Sigmoid colon (tissue), 6 donors: ENCODE measurements at regions not wholly inside any gene's neighbourhood (a gene's known extent, or its start where the extent isn't known, plus 50 kb on each side); places are given as distances from the start of the nearest gene placed in this dataset.

Experiments used
- DNase-seq: peaks from one replicate; pipeline ENCODE4 v3.0.0-alpha.2; 2019
- H3K27ac ChIP-seq, 4 donors: fragments of 200-600 bp; sonication (generic); one replicate each; pipeline ENCODE4 v1.5.1; 2016 to 2019; ENCODE audit warnings: mild to moderate bottlenecking in 1 of 4
- H3K27me3 ChIP-seq, 3 donors: fragments of 200-600 bp; sonication (generic); one replicate each; pipeline ENCODE4 v1.5.1; 2019; ENCODE audit warnings: mild to moderate bottlenecking in 1 of 3
- H3K36me3 ChIP-seq, 4 donors: fragments of 200-600 bp; sonication (generic); one replicate each; pipeline ENCODE4 v1.5.1; 2016 to 2019
- H3K4me1 ChIP-seq, 4 donors: fragments of 200-600 bp; sonication (generic); one replicate each; pipeline ENCODE4 v1.5.1; 2017 to 2019
- H3K4me3 ChIP-seq, 4 donors: fragments of 200-600 bp; sonication (generic); one replicate each; pipeline ENCODE4 v1.5.1; 2017 to 2019; ENCODE audit warnings: mild to moderate bottlenecking in 2 of 4, moderate library complexity in 1 of 4
- H3K9me3 ChIP-seq, 4 donors: fragments of 200-600 bp in 3 of 4; sonication (generic) in 3 of 4; one replicate each; pipeline versions ENCODE4 v1.5.1 to v1.6.1; 2013 to 2019
- CTCF ChIP-seq, 4 experiments: fragments of 450-650 bp in 3 of 4; fragments of 200-600 bp in 1 of 4; IDR thresholded peaks; one replicate each; pipeline ENCODE4 v1.5.1; 2016 to 2019; ENCODE audit warnings: antibody characterized with exemption in 4 of 4, mild to moderate bottlenecking in 3 of 4, moderate library complexity in 2 of 4
- EP300 ChIP-seq, 4 donors: sonication (generic); formaldehyde crosslinking; IDR thresholded peaks; one replicate each; pipeline ENCODE4 v1.6.1; 2017; ENCODE audit warnings: antibody characterized with exemption in 4 of 4
- POLR2A ChIP-seq, 2 donors: fragments of 450-650 bp; IDR thresholded peaks; one replicate each; pipeline ENCODE4 v1.6.1; 2016; ENCODE audit warnings: antibody characterized with exemption in 2 of 2, mild to moderate bottlenecking in 2 of 2, moderate library complexity in 2 of 2
- POLR2AphosphoS5 ChIP-seq, 4 donors: sonication (generic); formaldehyde crosslinking; IDR thresholded peaks; one replicate each; pipeline ENCODE4 v1.6.1; 2017; ENCODE audit warnings: antibody characterized with exemption in 4 of 4
- whole genome bisulfite sequencing, 2 donors: extraction: QIAGEN DNeasy Blood & Tissue Kit; methylation state at CpG; one replicate each; pipeline ENCODE4 v1.1.7; 2013; 5-methylcytosine and 5-hydroxymethylcytosine counted together
- intact Hi-C: fragments of 100-400 bp; cut with DNase I; formaldehyde crosslinking; loops from one replicate; pipeline ENCODE4 v1.15.1; 2023
- donor health status: healthy with polysubstance abuse.
- donor health status: healthy.

DNA sequence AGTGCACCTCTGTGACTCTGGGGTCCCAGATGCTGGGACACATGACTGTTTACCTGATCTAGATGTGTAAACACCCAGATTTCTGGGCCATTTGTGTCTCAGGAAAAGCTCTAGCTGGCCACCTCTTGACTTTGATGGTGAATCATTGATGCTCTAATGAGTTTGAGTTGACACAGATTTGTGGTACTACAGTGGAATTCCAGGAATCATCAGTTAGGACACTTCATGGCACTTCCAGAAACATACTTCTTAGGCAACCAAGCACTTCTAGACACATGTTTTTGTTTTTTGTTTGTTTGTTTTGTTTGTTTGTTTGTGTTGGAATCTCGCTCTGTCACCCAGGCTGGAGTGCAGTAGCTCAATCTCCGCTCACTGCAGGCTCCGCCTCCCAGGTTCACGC is 302.2 kb upstream of the ZMIZ1 start:
- intact Hi-C loops = no loop called here
- TF ChIP-seq EP300 (IDR thresholded peaks at IDR 0.05) (no peak), CTCF (IDR thresholded peaks at IDR 0.05) (no peak), POLR2A (IDR thresholded peaks at IDR 0.05) (no peak)
- no peak overlapping the region for H3K27ac ChIP-seq
- no peaks in the 10 kb centered on the region for H3K36me3 ChIP-seq
- peaks cover 0 to 57% (median 34%) of the 10 kb centered on the region in 4 donors for H3K4me1 ChIP-seq
- no peaks in the 10 kb centered on the region for H3K27me3 ChIP-seq
- 91 to 94% methylated on average over 4 of the region's 4 CpGs for WGBS, 2 donors
- H3K9me3 ChIP-seq = no peaks in the 10 kb centered on the region
- no peak overlapping the region for H3K4me3 ChIP-seq
- no peak for DNase-seq

GRCh38 chr10:78768041-78768835 is 300.5 kb upstream of the ZMIZ1 start:
- H3K4me3 ChIP-seq = no peak overlapping the region
- no peaks in the 10 kb centered on the region for H3K27me3 ChIP-seq
- no peaks in the 10 kb centered on the region for H3K9me3 ChIP-seq
- peaks cover 0 to 61% (median 35%) of the 10 kb centered on the region in 4 donors for H3K4me1 ChIP-seq
- H3K36me3 ChIP-seq = no peaks in the 10 kb centered on the region
- 86% methylated on average over 14 of the region's 14 CpGs for WGBS, 2 donors
- TF ChIP-seq POLR2AphosphoS5 (IDR thresholded peaks at IDR 0.05) (no peak), POLR2A (IDR thresholded peaks at IDR 0.05) (no peak), CTCF (IDR thresholded peaks at IDR 0.05) (no peak), EP300 (IDR thresholded peaks at IDR 0.05) (no peak)
- no peak for DNase-seq
- peak overlapping the region in 1 of 4 donors; percentile 73 for H3K27ac ChIP-seq
- intact Hi-C loops = no loop called here

DNA sequence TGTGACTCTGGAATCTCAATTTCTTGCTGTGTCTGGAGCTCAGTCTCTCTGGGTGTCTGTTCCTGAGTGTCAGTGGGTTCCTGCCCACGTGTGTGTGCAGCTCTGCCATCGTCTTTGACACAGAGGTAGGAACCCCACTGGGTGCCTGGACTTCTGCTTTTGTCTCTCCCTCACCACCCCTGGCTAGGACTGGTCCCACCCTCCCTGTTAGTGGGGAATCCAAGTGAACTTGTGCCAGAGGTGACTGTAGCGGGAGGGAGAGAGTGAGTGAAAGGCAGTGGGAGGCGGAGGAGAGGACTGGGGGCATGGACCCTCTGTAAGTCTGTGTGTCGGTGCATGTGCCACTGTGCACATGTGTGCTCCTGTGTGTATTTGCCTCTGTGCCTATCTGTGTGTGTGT is 299.9 kb upstream of the ZMIZ1 start:
- intact Hi-C loops = no loop called here
- no peaks in the 10 kb centered on the region for H3K27me3 ChIP-seq
- peak overlapping the region in 1 of 4 donors; percentile 73 for H3K27ac ChIP-seq
- H3K4me1 ChIP-seq = peaks cover 0 to 55% (median 29%) of the 10 kb centered on the region in 4 donors
- no peak for DNase-seq
- no peaks in the 10 kb centered on the region for H3K9me3 ChIP-seq
- no peak overlapping the region for H3K4me3 ChIP-seq
- whole genome bisulfite sequencing, 2 donors = 48 to 57% methylated on average over 5 of the region's 5 CpGs
- no peaks in the 10 kb centered on the region for H3K36me3 ChIP-seq
- TF ChIP-seq POLR2A (IDR thresholded peaks at IDR 0.05) = no peak
- TF ChIP-seq EP300 (IDR thresholded peaks at IDR 0.05) = no peak
- TF ChIP-seq POLR2AphosphoS5 (IDR thresholded peaks at IDR 0.05) = no peak
- TF ChIP-seq CTCF (IDR thresholded peaks at IDR 0.05) = no peak

GRCh38 chr10:78769526-78769925 is 299.2 kb upstream of the ZMIZ1 start:
- H3K4me1 ChIP-seq = peaks cover 0 to 52% (median 25%) of the 10 kb centered on the region in 4 donors
- no peaks in the 10 kb centered on the region for H3K9me3 ChIP-seq
- no peak for TF ChIP-seq POLR2A (IDR thresholded peaks at IDR 0.05)
- no peak for TF ChIP-seq EP300 (IDR thresholded peaks at IDR 0.05)
- TF ChIP-seq CTCF (IDR thresholded peaks at IDR 0.05) = no peak
- no peak for TF ChIP-seq POLR2AphosphoS5 (IDR thresholded peaks at IDR 0.05)
- H3K27me3 ChIP-seq = no peaks in the 10 kb centered on the region
- DNase-seq = no peak
- H3K27ac ChIP-seq = peak overlapping the region in 1 of 4 donors; percentile 73
- no peak overlapping the region for H3K4me3 ChIP-seq
- 87 to 89% methylated on average over 5 of the region's 5 CpGs for WGBS, 2 donors
- intact Hi-C loops = no loop called here
- H3K36me3 ChIP-seq = no peaks in the 10 kb centered on the region
